ENCODE measurements at regions not wholly inside any gene's neighbourhood (a gene's known extent, or its start where the extent isn't known, plus 50 kb on each side); places are given as distances from the start of the nearest gene placed in this dataset.
A peak's percentile ranks its signal among the peaks of the same experiment; 100 is the strongest.

DNA sequence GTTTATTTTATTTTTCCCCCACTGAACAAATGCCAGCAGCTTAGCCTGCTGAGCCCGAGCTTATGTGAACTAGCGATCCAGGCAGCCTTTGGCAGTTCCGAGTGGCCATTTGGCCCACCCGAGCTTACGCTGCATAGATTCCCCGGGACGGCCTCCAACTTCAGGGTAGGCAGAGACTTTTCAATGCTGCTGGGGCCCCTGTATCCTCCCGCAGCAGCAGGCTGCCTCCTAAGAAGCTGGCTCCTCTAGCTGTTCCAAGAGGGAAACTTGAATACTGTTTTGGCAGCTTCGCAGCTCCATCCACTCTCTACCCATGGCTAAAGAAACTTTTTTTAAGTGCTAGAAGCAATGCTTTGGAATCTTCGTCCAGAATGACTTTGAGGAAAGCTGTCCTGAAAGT, 295.2 kb downstream of the SS18 start:
- POLR2A ChIA-PET: no interaction called here
- TF ChIP-seq, protein P1, sequence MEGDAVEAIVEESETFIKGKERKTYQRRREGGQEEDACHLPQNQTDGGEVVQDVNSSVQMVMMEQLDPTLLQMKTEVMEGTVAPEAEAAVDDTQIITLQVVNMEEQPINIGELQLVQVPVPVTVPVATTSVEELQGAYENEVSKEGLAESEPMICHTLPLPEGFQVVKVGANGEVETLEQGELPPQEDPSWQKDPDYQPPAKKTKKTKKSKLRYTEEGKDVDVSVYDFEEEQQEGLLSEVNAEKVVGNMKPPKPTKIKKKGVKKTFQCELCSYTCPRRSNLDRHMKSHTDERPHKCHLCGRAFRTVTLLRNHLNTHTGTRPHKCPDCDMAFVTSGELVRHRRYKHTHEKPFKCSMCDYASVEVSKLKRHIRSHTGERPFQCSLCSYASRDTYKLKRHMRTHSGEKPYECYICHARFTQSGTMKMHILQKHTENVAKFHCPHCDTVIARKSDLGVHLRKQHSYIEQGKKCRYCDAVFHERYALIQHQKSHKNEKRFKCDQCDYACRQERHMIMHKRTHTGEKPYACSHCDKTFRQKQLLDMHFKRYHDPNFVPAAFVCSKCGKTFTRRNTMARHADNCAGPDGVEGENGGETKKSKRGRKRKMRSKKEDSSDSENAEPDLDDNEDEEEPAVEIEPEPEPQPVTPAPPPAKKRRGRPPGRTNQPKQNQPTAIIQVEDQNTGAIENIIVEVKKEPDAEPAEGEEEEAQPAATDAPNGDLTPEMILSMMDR (IDR thresholded peaks at IDR 0.05; ENCODE audit: low read depth, low read length): no peak
- H3K4me3 ChIP-seq (ENCODE audit: low read depth, low read length): no peak overlapping the region
- no peaks in the 10 kb centered on the region for H3K9me3 ChIP-seq (ENCODE audit: control insufficient read depth, insufficient read depth, low read length)
- no peak overlapping the region for H3K27ac ChIP-seq (ENCODE audit: low read depth, low read length)
- DNase-seq (ENCODE audit: low read depth, low spot score): no peak
- H3K27me3 ChIP-seq (ENCODE audit: control insufficient read depth, insufficient read depth, low read length): peaks cover 3% of the 10 kb centered on the region
- CTCF ChIA-PET: interaction anchor here (1.2 kb wide), 1 partner anchor 37 kb away, joined by 4 read pairs; no protein-coding TSS in a partner anchor

DNA sequence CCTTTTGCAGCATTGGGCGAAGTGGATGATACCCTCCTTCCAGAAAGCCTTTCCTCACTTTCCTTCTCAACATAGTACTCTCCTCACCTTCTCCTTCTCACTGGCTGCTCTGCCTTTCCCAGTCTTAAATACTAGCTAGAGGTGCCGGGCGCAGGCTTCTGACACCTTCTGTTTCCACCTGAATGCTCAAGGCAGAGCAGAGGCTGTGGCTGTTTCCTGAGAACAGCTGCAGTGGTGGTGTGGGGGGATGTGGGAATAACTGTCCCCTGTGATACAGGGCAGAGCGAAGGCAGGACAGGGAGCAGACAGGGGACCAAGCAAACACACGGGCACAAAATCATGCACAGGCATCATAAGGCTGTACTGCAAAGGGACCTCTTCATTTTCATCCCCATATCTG, 303.1 kb downstream of the SS18 start:
- ChIA-PET CTCF (no interaction called here), POLR2A (no interaction called here)
- no peaks in the 10 kb centered on the region for H3K9me3 ChIP-seq (ENCODE audit: control insufficient read depth, insufficient read depth, low read length)
- H3K4me3 ChIP-seq (ENCODE audit: low read depth, low read length): no peak overlapping the region
- DNase-seq (ENCODE audit: low read depth, low spot score): no peak
- H3K27me3 ChIP-seq (ENCODE audit: control insufficient read depth, insufficient read depth, low read length): no peaks in the 10 kb centered on the region
- TF ChIP-seq, protein P1 (IDR thresholded peaks at IDR 0.05; ENCODE audit: low read depth, low read length): no peak
- H3K27ac ChIP-seq (ENCODE audit: low read depth, low read length): no peak overlapping the region

DNA sequence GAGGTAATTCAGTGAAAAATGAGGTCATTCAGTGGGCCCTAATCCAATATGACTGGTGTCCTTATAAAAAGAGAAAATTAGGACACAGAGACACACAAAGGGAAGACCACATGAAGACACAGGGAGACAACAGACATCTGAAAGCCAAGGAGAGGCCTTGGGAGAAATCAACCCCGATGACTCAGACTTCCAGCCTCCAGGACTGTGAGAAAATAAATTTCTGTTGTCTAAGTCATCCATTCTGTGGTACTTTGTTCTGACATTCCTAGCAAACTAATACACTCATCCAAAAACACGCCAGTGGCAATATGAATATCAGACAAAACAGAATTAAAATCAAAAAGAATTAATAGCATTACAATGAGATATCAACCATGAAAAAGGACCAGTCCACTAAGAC, 303.7 kb downstream of the SS18 start:
- no peak overlapping the region for H3K27ac ChIP-seq (ENCODE audit: low read depth, low read length)
- CTCF ChIA-PET: no interaction called here
- POLR2A ChIA-PET: no interaction called here
- H3K27me3 ChIP-seq (ENCODE audit: control insufficient read depth, insufficient read depth, low read length): no peaks in the 10 kb centered on the region
- peak; percentile 29 for DNase-seq (ENCODE audit: low read depth, low spot score)
- H3K9me3 ChIP-seq (ENCODE audit: control insufficient read depth, insufficient read depth, low read length): no peaks in the 10 kb centered on the region
- H3K4me3 ChIP-seq (ENCODE audit: low read depth, low read length): no peak overlapping the region
- TF ChIP-seq, protein P1 (IDR thresholded peaks at IDR 0.05; ENCODE audit: low read depth, low read length): no peak

DNA sequence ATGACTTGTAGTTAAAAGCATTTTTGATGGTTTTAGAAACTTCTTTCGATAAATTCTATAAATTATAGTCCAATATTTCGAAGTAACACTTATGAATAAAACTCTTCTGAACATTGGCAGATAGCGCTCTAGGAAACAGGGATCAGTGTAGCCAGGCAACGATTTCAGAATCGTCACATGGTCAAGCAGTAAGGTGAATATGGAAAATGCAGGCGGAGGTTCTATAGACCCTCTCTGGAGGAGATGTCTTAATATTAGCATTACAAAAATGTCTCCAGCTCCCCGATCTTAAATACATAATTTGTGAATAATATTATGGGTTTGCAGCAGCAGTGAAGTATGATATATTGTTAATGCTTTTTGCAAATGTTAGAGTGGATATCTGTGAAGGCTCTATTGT, 310.3 kb downstream of the SS18 start:
- no peaks in the 10 kb centered on the region for H3K27me3 ChIP-seq (ENCODE audit: control insufficient read depth, insufficient read depth, low read length)
- CTCF ChIA-PET: no interaction called here
- H3K9me3 ChIP-seq (ENCODE audit: control insufficient read depth, insufficient read depth, low read length): no peaks in the 10 kb centered on the region
- TF ChIP-seq, protein P1 (IDR thresholded peaks at IDR 0.05; ENCODE audit: low read depth, low read length): no peak
- H3K27ac ChIP-seq (ENCODE audit: low read depth, low read length): no peak overlapping the region
- POLR2A ChIA-PET: no interaction called here
- no peak for DNase-seq (ENCODE audit: low read depth, low spot score)
- H3K4me3 ChIP-seq (ENCODE audit: low read depth, low read length): no peak overlapping the region

DNA sequence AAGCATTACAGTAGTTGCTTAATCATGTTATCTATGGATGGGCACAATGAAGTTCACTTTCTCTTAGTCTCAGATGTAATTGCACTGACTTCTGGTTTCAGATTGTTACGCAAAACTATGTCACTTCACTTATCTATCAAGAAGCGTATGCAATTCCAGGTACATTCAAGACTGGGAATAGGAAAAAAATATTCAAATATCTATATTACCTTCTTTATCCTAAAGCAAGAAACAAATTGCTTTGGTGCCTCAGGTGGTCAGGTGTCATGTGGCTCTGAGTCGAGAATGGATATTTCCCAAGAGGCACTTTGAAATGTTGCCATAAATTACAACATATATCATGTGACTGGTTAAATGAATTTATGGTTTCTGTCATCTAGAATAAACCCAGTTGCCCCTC, 318.6 kb downstream of the SS18 start:
- ChIA-PET POLR2A (no interaction called here), CTCF (no interaction called here)
- Histone ChIP-seq H3K9me3 (ENCODE audit: control insufficient read depth, insufficient read depth, low read length) (no peaks in the 10 kb centered on the region), H3K27ac (ENCODE audit: low read depth, low read length) (no peak overlapping the region), H3K4me3 (ENCODE audit: low read depth, low read length) (no peak overlapping the region), H3K27me3 (ENCODE audit: control insufficient read depth, insufficient read depth, low read length) (no peaks in the 10 kb centered on the region)
- TF ChIP-seq, protein P1 (IDR thresholded peaks at IDR 0.05; ENCODE audit: low read depth, low read length): no peak
- no peak for DNase-seq (ENCODE audit: low read depth, low spot score)

All from AG04450 (cell line).